ENCODE measurements at regions not wholly inside any gene's neighbourhood (a gene's known extent, or its start where the extent isn't known, plus 50 kb on each side); places are given as distances from the start of the nearest gene placed in this dataset.
"Not testable (repeated sequence)": the region's sequence is repeated elsewhere in the genome, so short reads cannot be mapped to it uniquely, and the experiment has no call there.

- DNase-seq (ENCODE audit: low spot score): no peak
These were observed 55.4 kb upstream of the GRPR start for GRCh38 chrX:16067886-16068515.

- no peak for DNase-seq (ENCODE audit: low spot score)
These were observed 59.4 kb upstream of the GRPR start for GRCh38 chrX:16063921-16064320.

GRCh38 chrX:16063141-16063540 lies 60.2 kb upstream of the GRPR start:
- DNase-seq (ENCODE audit: low spot score): no peak

- DNase-seq (ENCODE audit: low spot score): no peak
These were observed 62.1 kb upstream of the GRPR start for GRCh38 chrX:16061296-16061695.

GRCh38 chrX:16060252-16060651 lies 63.1 kb upstream of the GRPR start:
- no peak for DNase-seq (ENCODE audit: low spot score)

GRCh38 chrX:16049126-16049525 lies 74.2 kb upstream of the GRPR start:
- DNase-seq (ENCODE audit: low spot score): not testable (repeated sequence)

GRCh38 chrX:16042980-16043379 lies 80.4 kb upstream of the GRPR start:
- no peak for DNase-seq (ENCODE audit: low spot score)

- no peak for DNase-seq (ENCODE audit: low spot score)
These were observed 83.5 kb upstream of the GRPR start for GRCh38 chrX:16039834-16040233.

- DNase-seq (ENCODE audit: low spot score): no peak
These were observed 84.0 kb upstream of the GRPR start for GRCh38 chrX:16039363-16039762.

GRCh38 chrX:16033331-16033730 lies 90.0 kb upstream of the GRPR start:
- no peak for DNase-seq (ENCODE audit: low spot score)

GRCh38 chrX:16028576-16028975 lies 94.8 kb upstream of the GRPR start:
- no peak for DNase-seq (ENCODE audit: low spot score)

- DNase-seq (ENCODE audit: low spot score): no peak
These were observed 99.3 kb upstream of the GRPR start for GRCh38 chrX:16023790-16024734.

GRCh38 chrX:16022580-16023200 lies 100.7 kb upstream of the GRPR start:
- no peak for DNase-seq (ENCODE audit: low spot score)

GRCh38 chrX:16018291-16018690 lies 105.1 kb upstream of the GRPR start:
- DNase-seq (ENCODE audit: low spot score): no peak

GRCh38 chrX:16014171-16014570 lies 109.2 kb upstream of the GRPR start:
- no peak for DNase-seq (ENCODE audit: low spot score)

GRCh38 chrX:16012250-16012649 lies 111.1 kb upstream of the GRPR start:
- no peak for DNase-seq (ENCODE audit: low spot score)

GRCh38 chrX:16005917-16006316 lies 117.4 kb upstream of the GRPR start:
- no peak for DNase-seq (ENCODE audit: low spot score)

GRCh38 chrX:16002185-16002584 lies 121.2 kb upstream of the GRPR start:
- no peak for DNase-seq (ENCODE audit: low spot score)

- no peak for DNase-seq (ENCODE audit: low spot score)
These were observed 125.0 kb upstream of the GRPR start for GRCh38 chrX:15998350-15998749.

GRCh38 chrX:15989716-15990115 lies 133.6 kb upstream of the GRPR start:
- no peak for DNase-seq (ENCODE audit: low spot score)

- peak; percentile 34 for DNase-seq (ENCODE audit: low spot score)
These were observed 134.3 kb upstream of the AP1S2 start for GRCh38 chrX:15988661-15989603.

- no peak for DNase-seq (ENCODE audit: low spot score)
These were observed 131.3 kb upstream of the AP1S2 start for GRCh38 chrX:15985937-15986336.

Measured in AG08396 (cell line).